ENCODE measurements at regions not wholly inside any gene's neighbourhood (a gene's known extent, or its start where the extent isn't known, plus 50 kb on each side); places are given as distances from the start of the nearest gene placed in this dataset.
"Not testable (repeated sequence)": the region's sequence is repeated elsewhere in the genome, so short reads cannot be mapped to it uniquely, and the experiment has no call there.

DNA sequence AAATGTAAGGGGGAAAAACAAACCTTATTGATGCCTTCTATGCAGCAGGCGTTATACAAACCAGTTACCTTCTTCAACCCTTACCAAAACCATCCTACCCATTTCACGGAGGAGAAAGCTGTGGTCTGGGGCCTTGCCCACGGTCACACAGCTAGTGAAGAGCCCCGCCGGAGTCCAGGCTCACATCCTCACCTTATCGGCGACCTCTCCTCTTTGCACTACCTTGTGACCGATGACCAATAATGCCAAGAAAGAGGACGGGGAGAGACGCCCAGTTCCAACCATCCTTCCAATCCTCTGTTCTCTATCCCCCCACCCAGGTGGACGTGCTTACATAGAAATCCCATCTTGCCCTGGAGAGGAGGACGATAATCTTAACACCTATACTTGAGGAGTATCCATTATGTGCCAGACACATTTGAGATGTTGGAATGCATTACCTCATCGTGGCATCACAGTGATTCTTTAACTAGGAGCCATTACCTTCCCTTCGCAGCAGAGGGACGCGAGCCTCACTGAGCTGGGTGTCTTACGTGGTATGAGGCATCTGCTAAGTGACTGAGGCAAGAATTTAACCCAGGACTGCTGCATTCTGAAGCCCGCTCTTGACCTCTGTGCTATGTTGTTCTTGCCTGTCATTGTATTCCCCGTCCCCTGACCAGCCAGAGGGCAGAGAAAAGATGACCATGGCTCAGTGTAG lies 253.7 kb upstream of the B3GAT1 start:
- DNase-seq (ENCODE audit: low spot score): no peak

DNA sequence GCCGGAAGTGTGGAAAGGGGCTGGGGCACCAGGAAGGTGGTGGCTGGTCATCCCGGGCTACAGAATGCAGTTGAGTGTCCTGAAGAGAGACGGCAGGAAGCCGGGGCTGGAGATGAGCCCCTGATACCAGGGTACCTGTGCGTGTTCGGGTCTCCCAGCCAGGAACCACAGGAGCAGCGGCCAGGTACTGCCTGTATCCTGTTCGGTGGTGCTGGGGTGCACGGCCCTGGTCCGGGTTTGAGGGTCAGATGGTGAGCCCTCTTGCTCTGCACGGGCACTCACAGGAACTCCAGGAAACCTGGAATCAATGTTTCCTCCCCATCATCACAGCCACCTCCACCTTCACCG lies 253.1 kb upstream of the B3GAT1 start:
- no peak for DNase-seq (ENCODE audit: low spot score)

DNA sequence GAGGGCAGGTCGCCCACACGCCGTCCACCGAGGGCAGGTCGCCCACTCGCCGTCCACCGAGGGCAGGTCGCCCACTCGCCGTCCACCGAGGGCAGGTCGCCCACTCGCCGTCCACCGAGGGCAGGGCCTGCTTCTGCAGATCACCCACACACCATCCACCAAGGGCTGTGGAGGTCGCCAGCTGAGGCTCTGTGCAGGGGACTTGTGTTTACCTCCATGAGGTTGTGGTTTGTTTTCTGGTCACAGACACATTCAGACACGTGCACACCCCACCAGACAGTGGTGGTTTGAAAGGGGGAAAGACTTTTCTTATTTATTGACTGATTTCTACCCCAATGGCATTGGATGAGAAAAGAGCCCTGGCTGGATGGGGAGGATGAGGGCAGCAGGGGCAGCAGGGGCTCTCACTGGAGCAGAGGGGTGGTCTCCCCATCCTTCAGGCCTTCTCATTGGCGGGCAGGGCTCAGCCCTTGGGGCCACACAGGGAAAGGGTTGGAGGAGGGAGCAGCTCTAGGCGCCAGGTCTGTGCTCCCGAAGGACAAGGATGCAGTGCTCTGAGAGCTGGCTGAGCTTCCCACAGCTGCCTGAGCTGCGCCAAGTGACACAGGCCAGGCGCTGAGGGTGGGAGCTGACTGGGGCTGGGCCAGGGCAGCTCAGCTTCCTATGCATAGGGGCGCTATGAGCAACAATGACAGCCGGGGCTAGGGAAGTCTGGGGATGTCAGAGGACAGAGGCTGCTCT lies 252.6 kb upstream of the B3GAT1 start:
- DNase-seq (ENCODE audit: low spot score): no peak

DNA sequence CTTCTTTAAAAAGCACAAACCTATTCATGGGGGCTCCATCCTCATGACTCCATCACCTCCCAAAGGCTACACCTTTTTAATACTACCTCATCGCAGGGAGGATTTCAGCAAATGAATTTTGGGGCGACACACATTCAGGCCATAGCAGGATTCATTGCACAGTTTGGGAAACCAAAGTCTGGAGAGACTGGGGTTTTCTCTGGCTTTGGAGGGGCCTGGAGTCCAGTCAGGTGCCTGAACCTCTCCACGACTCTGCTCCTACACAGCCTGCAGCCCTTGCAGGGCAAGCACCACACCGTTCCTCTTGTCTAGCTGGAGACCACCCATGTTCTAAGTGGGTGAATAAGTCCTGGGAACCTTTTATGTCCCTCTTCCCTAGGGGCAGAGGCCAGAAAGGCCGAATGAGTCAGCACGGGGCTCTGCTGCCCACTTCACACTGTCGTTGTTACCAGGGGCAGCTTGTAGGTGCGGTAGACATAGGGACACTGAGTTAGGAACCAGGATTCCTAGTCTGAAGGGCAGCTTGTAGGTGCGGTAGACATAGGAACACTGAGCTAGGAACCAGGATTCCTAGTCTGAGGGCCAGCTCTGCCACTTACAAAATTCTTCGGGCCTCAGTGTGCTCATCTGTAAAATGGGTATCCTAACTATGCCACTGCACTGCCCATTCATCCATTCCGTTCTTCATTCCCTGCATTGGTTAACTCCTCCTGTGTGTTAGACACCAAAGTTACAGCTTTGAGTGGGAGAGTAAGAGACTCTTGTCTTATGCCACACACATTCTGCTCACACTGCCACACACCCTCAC lies 251.7 kb upstream of the B3GAT1 start:
- DNase-seq (ENCODE audit: low spot score): no peak

DNA sequence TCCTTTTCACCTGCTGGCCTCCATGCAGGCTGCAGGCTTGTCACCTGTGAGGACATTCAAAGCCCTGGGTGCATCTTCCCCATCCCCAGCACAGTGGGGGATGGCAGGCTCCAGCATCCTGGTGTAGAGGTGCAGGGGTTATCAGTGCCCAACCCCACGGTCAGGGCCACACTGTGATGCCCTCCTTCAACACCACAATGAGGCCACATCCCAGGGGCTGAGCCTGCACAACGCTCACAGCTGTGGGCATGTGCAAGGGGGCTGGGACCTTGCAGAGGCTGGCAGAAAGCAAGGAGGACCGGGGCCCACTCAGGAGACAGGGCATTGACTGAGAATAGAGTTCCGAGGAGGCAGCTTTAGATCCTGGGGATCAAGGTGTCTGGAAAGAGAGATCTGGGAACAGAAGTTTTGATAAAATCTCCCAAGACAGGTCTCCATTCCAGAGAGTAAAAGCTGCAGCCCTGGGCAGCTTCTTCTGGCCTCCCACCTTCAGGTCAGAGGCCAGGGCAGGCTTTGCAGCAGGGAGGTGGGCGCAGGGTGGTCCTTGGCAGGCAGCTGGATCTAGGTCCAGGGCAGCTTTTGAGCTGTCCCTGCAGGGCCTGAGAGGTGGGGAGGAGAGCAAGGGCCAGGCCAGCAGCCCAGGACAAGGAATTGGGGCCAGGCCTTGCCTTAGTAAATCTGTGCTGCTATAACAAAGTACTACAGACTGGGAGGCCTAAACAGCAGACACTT lies 250.8 kb upstream of the B3GAT1 start:
- DNase-seq (ENCODE audit: low spot score): no peak

DNA sequence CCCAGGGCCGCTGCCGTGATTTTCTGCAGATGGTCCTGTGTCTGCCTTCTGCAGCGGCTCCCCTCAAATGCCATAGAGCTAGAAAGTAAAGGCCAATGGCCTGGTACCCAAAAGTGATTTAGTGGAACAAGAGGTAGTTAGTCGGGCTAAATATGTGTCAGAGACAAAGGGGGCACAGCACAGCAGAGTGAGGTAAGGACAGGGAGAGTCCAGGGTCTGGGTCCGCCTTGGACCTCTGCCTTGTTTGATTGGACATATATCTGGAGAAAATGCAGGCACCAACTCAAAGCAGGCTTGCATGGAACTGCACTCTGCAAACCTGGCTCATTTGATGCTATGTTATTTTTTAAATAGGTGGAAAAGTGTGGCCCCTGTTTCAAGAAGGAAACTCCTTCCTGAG lies 249.6 kb upstream of the B3GAT1 start:
- no peak for DNase-seq (ENCODE audit: low spot score)

DNA sequence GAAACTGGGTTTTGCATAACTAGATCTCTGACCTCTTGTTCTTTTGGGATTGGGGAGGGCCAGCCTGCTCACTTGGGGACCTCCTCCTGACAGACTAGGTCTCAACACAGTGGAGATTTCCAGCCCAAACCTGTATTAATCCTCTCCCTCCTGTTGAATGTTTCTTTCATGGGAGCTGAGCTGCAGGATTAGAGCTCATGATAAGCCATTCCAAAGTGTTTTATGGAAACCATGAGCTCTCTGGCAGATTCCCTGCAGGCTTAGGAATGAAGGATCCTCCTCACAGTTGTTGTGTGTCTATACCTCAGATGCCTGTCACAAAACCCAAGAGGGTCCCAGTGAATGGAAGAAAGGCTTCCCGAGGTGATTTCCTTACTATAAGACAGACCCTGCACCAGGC lies 248.4 kb upstream of the B3GAT1 start:
- no peak for DNase-seq (ENCODE audit: low spot score)

DNA sequence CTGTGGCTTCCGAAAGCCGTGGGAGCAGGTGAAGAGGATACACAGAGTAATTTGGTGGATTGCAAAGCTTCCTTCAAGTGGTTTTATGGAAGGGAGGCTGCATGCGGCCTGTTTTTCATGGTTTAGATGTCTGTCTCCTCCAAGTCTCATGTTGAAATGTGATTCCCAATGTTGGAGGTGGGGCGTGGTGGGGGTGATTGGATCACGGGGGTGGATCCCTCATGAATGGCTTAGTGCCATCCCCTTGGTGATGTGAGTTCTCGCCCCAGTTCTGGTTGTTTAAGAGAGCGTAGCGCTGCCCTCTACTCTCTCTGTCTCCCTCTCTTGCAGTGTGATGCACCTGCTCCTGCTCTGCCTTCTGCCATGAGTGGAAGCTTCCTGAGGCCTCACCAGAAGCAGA lies 247.8 kb upstream of the B3GAT1 start:
- DNase-seq (ENCODE audit: low spot score): no peak

DNA sequence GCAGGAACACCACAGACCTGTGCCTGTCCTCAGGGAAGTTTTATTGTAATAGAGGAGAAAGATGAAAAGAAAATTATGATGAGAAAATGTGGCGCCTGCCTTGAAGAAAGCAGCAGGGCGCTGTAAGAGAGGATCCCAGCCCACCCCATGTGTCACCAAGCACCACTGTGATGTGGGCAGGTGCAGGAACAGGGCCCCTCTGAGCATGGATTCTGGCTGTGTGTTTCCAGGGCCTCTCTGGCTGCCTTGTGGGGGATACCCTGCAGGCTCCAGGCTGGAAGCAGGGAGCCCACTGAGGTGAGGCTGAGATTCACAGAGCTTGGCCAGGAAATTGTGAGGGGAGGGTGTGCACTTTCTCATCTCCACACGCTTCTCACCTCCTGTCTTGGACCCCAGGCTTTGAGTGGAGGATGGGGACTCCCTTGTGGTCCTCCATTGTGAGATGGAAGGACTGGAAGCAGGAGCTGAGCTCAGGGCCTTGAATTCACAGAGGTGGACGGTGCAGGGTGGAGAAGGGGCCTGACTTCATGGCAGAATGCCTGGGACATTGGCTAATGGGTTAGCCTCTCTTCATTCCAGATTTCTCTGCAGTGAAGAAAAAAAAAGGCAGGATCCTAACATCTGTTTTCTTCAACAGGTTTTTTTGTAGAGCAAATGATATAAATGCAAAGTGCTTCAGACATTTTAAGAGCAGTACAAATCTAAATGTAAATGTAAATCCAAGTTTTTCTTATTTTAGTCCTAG lies 246.6 kb upstream of the B3GAT1 start:
- no peak for DNase-seq (ENCODE audit: low spot score)

DNA sequence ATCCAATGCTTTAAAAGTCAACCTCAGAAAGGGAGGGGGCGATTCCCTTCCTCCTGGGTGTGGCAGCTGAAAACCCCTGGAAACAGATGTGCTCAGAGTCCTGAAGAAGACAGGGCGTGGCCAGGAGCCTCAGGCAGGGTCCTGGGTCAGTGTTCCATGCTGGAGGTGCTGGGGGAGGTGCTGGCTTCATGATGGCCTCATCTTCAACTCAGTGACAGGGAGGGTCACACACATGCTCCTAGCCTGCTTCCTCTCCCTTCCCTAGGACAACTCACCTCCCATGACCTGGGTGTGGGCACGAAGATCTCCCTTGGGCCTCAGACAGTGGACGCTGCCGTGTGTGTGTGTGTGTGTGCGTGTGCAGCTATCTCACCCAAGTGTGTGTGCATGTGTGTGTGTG lies 245.6 kb upstream of the B3GAT1 start:
- no peak for DNase-seq (ENCODE audit: low spot score)

DNA sequence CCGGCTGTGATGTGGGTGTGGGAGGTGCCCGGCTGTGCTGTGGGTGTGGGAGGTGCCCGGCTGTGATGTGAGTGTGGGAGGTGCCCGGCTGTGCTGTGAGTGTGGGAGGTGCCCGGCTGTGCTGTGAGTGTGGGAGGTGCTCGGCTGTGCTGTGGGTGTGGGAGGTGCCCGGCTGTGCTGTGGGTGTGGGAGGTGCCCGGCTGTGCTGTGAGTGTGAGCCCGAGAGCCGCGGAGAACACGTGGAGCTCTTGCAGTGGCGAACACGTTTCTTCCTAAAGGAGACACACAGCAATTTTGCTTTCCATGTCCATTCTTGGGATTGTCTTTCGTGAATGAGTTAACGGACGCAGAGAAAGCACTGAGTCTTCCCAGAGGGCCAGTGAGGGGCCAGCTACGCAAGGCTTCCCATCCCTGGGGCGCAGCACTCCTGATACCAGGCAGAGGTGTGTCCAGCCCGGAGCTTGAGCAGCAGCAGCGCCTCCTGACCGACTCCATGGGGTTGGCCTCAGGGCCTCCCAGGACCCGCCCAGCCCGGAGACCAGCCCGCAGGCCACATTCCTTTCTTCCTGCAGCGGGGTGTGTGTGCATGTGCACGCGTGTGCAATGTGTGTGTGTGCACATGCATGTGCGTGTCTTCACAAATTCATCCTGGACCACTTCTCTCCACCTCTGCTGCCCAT lies 245.0 kb upstream of the B3GAT1 start:
- no peak for DNase-seq (ENCODE audit: low spot score)

DNA sequence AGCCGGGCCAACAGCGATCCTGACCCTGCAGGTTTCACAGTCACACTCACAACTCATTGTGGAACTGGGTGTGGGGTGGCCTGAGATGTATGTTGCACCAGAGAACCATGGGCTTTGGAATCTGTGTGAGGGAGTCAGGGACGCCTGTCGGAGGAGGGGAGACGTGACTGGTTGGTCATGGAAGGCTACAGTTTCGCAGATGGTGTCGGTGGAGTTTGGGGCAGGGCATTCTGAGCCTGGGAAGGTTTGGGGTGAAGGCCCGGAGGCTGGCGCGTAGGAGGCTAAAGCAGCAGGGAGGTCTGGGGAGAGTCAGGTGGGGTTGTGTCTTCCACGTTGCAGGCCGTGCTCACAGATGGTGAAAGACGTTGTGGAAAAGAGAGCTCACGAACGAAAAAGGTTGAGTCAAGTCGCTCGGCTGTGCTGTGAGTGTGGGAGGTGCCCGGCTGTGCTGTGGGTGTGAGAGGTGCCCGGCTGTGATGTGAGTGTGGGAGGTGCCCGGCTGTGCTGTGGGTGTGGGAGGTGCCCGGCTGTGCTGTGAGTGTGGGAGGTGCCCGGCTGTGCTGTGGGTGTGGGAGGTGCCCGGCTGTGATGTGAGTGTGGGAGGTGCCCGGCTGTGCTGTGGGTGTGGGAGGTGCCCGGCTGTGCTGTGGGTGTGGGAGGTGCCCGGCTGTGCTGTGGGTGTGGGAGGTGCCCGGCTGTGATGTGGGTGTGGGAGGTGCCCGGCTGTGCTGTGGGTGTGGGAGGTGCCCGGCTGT lies 244.2 kb upstream of the B3GAT1 start:
- DNase-seq (ENCODE audit: low spot score): not testable (repeated sequence)

DNA sequence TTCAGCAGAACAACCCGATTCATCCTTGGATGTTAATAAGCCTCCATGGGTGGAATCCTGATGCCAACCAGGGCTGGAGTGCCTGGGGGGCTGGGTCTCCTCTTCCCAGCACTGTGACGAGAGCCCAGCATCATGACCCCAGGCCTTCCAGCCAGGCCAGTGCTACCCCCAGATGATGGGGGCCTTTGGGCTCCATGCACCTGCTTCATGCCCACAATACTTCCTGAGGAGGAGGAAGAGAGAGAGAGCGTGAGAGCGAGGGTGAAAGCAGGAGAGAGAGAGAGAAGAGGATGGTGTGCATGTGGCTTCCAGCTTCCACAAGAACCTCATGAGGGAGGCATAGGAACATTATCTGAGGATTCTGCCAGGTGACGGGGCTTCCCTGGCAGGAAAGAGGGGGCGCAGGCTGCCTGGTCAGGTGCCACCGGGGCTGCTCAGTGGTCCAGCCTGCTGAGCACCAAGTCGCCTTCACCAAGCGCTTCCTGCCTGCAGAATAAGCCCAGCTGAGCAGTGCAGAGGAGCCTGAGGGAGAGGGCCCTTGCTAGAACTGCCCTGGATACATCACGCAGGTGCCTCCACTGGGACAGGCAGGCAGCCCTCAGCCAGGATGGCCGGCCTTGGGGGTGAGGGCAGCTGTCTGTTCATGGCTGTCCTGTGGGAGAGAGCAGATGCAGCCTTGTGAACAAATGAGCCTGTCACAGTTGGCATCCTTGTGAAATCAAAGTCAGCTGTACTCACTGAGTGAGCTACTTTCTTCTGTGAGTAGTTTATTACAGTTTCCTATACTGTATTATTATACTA lies 243.3 kb upstream of the B3GAT1 start:
- DNase-seq (ENCODE audit: low spot score): no peak

DNA sequence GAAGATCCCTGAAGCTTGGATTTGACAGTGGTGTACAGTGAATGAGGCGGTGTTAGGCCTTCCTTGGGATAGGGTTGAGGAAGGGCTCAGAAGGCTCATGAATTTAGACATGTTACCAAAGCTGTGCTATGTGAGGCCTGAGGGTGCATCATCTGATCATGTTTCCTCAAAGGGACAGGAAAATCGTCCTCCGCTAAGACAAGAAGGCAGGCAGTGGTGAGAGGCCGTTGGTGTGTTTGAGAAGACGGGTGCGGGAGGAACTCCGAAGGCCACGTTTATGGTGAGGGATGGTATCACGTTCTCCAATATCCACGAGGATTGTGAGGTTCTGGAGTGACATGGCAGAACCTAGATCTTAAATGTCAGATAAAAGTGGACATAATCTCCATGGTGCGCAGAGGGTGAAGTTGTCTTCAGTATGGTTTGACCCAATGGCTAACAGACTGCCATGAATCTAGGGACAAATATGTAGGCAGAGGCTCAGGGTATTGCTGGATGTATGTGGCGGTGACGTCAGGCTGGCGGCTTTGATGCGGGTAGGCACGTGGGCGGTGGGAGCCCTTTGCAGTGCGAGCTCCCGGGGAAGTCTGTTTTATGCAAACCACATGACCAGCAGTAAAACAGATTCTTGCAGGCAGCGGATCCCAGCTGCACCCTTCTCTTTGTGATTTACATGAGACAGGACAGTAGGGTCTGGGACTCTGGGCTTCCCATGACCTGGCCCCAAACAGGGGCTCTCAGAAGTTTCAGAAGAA lies 242.3 kb upstream of the B3GAT1 start:
- no peak for DNase-seq (ENCODE audit: low spot score)

DNA sequence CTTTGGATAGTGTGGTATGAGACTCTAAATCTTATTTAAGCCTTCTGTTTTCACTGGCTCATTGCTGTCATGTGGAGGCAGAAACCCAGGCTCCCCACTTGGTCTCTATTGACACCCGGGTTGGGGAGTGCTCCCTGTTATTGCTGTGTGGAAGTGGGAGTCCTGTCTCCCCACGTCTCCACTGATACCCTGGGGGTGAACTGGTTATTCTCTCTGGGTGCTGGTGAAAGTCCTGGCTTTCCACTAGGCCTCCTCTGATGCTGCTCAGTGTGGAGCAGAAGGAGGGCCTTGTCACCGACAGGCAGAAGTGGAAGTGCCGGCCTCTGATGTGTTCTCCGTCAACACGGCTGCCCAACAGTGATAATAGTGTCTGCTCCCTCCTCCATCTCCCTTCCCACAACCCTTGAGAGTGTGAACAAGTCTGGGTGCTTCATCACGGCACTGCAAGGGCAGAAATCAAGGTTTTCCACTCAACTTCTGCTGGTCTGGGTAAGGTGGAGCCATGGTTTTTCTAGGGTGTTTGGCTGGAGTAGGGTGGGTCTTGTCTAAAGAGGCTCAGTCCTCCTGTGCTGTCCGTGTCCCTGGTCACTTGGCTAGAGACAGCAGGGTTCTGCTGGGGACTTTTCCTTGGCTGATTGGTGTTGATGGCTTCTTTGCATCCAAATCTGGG lies 240.7 kb upstream of the B3GAT1 start:
- no peak for DNase-seq (ENCODE audit: low spot score)

DNA sequence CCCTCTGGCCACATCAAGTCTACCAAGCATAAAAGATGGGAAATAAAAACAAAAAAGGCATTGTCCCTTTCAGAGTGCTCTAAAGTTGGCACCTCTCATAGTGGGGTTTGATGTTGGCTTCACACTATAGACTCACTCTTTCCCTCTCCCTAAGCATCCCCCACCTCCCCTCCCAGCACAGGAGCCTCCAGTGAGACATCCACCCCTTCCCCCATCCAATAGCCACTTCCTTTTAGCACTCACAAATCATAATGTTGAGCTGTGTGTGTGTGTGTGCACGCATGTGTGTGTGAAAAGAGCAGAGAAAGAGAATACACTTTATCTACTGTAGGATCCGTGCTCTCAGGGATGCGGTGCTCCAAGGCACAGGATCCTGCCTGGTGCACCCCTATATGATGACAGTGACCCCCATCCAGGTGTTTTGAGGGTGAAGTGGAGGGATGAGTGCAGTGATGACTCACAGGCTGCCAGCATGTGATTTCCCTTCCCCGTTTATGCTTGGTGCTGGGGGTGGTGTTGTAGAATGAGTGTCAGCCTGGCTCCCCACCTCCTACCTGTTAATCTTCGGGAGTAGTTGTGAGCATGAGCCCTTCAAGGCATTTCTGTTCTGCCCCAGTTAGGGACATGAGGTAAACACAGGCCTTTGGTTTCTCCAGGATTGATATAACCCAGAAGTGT lies 235.2 kb upstream of the B3GAT1 start:
- DNase-seq (ENCODE audit: low spot score): no peak

DNA sequence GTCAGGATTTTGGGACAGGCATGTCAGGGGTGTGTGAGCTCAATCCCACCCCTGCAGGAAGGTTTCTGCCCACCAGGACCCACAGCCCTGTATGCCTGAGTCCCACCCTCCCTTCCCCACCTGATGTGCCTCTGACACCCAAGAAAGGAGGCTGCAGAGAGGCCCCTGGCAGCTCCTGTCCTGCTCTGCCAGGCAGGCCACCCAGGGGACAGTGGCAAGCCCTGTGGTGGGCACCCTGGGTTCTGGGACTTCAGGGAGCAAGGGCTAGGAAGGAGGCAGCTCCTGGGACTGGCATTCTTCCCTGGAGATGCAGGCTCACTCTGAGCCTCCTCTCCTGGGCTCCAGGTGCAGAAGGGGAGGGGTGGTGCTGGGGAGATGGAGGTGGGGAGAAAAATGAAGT lies 234.5 kb upstream of the B3GAT1 start:
- no peak for DNase-seq (ENCODE audit: low spot score)

DNA sequence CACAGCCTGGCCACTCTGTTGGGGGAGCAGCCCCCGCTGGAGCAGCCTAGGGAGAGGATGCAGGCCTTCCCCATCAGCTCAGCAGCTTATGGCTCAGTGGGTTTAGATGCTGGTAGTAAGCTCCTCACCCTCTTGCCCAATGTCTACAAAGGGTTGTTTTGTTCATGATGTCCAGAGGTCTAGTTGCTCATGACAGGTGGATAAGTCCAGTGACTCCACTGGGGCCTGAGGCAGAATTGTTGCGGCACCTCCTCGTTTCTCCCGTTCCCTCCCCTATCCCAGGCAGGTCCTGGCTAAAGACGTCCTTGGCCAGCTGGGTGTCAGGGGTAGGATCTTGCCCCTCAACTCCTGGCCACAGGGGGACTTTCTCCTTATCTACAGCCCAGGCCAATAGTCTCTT lies 233.5 kb upstream of the B3GAT1 start:
- DNase-seq (ENCODE audit: low spot score): no peak

All from HuH-7.5 (cell line).